HG02884 (cell line): ENCODE measurements at regions not wholly inside any gene's neighbourhood (a gene's known extent, or its start where the extent isn't known, plus 50 kb on each side); places are given as distances from the start of the nearest gene placed in this dataset.

ENCODE experiments used
- ATAC-seq: cut with Tn5 transposase; IDR thresholded peaks from one replicate; pipeline ENCODE4 v1.9.1; 2021; ENCODE audit warnings: mild to moderate bottlenecking, moderate library complexity; ENCODE audit not compliant: unreplicated experiment

GRCh38 chr9:84170521-84171141 is 169.9 kb downstream of the SLC28A3 start:
- no peak for ATAC-seq

- ATAC-seq, result no peak
Observed at GRCh38 chr9:84173961-84174360, 166.6 kb downstream of the SLC28A3 start.

GRCh38 chr9:84174486-84174885 is 166.1 kb downstream of the SLC28A3 start:
- no peak for ATAC-seq

- ATAC-seq, result no peak
Observed at GRCh38 chr9:84177407-84177806, 163.2 kb downstream of the SLC28A3 start.

GRCh38 chr9:84179531-84179930 is 161.0 kb downstream of the SLC28A3 start:
- no peak for ATAC-seq

- no peak for ATAC-seq
Observed at GRCh38 chr9:84187090-84187489, 153.5 kb downstream of the SLC28A3 start.

GRCh38 chr9:84189904-84190303 is 150.7 kb downstream of the SLC28A3 start:
- no peak for ATAC-seq

GRCh38 chr9:84190411-84190810 is 150.1 kb downstream of the SLC28A3 start:
- no peak for ATAC-seq

- no peak for ATAC-seq
Observed at GRCh38 chr9:84206801-84207370, 133.7 kb downstream of the SLC28A3 start.

- no peak for ATAC-seq
Observed at GRCh38 chr9:84207491-84207951, 133.0 kb downstream of the SLC28A3 start.

- no peak for ATAC-seq
Observed at GRCh38 chr9:84212246-84212645, 128.3 kb downstream of the SLC28A3 start.

GRCh38 chr9:84212982-84213381 is 127.6 kb downstream of the SLC28A3 start:
- no peak for ATAC-seq

- no peak for ATAC-seq
Observed at GRCh38 chr9:84216151-84216550, 124.4 kb downstream of the SLC28A3 start.

- ATAC-seq, result no peak
Observed at GRCh38 chr9:84218322-84218721, 122.2 kb downstream of the SLC28A3 start.

- ATAC-seq, result no peak
Observed at GRCh38 chr9:84224246-84224645, 116.3 kb downstream of the SLC28A3 start.
